CMK (cell line): ENCODE measurements at regions not wholly inside any gene's neighbourhood (a gene's known extent, or its start where the extent isn't known, plus 50 kb on each side); places are given as distances from the start of the nearest gene placed in this dataset.
"Not testable (repeated sequence)": the region's sequence is repeated elsewhere in the genome, so short reads cannot be mapped to it uniquely, and the experiment has no call there.

Source experiments
- DNase-seq: peaks from one replicate; pipeline ENCODE4 v3.0.0-alpha.2; 2010; ENCODE audit warnings: low read depth

DNA sequence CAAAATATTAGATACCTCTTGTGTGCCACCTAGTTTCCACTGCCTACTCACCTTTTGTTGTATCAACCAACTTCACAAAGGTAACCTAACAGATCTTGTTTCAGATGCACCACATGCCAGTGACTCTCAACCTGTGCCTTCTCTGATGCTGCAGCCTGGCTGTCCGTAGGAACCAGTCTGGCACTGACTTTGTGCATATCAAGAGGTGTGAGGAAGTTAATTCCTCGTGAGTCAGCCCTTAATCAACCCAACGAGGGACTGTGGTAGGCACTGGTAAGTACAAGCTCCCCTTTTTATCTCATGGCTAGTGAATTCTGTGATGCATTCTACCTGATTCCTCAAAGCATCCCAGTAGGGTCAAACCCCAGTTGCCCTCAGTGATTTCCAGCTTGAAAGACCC is 215.4 kb upstream of the CTNND2 start:
- DNase-seq, result no peak

DNA sequence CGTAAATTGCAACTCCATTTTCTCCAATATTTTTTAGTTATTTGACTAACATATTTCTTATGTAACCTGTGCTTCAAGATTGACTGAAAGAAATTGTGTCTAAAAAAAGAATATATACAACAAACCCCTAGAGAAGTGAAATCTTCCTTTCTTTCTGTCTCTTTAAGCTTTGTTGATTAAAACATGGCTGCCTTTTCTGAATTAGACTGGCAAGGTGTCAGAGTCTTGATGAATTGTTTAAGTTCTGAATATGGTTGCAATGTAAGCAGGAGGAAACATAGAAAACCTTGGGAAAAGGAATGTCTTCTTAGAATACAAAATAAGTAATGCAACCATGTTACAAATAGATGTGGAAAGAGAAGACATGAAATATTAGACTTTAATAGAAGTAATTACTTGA is 209.8 kb upstream of the CTNND2 start:
- DNase-seq, result no peak

DNA sequence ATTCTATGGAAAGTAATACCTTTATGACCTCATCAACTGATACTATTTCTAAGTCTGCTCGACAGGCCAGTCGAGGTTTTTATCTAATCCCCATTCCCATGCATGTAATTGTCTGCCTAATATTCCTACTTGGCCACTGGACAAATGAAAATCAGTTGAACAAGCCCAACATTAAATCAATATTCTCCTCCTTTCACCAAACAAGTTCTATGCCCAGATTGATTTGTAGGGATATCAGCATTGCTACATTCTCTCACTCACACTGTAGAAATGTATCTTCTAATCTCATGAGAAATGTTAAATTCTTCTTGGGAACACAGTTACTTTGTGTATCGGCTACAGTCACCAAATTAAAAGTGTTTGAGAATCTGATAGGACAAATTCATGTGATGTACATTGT is 208.8 kb upstream of the CTNND2 start:
- no peak for DNase-seq

DNA sequence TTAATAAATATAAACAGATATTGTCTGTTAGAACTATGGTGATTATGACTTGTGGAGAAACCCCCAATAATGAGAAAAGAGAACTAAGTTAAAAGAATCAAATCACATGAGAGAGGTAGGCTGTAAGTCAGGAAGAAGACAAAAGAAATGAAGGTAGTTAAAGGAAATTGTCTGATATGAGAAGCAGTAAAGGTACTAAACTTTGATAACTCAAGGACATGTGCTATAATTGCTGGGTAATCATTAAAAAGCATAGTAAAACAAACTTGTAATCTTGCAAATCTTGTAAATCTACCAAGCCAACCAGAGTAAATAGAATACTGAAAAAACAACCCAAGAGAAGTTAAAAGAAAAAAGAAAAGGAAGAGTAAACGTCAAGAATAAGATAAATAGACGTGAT is 207.0 kb upstream of the CTNND2 start:
- DNase-seq, result no peak

DNA sequence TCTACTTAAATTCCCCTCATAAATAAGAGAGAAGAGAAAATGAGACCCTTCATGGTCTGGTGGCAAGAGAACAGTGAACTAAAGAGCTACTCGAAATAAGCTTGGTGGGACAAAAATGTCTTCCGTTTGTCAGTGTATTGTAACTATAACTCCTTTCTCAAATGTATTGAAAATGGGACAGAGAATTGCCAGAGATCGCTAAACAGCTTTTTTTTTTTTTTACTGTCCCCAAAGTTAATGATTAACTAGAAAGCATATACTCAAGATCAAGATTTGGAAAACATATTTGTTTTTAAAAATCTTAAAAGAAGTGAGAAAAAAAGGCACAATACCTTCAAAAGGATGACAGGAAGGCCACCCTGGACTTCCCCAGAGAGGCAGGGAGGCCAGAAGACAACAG is 206.4 kb upstream of the CTNND2 start:
- DNase-seq, result no peak

DNA sequence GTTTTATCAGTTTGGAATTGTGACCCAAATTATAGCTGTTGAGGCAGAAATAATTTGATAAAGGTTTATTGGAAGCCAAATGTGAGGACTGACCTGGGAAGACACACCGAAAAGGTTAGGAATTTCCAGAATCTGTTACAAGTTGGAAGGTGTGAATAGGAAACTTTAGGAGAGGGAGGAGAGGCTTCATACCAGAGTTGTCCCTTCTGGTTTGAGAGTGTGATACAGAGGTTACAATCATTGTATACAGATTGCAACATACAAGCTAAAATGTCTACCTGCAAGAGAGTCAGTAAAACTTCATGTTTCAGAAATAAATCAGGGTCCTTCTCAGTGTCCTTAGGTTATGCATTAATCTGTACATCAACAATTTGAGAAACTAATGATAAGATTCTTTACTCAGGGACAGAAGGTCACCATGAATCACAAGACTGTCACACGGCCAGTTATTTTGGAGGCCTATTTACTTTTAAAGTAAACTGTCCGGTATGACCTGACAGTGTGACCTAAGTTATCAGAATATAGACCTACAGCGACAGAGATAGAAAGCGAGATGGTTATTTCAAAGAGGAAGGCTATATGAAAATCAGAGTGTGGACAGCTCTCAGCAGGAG is 204.9 kb upstream of the CTNND2 start:
- no peak for DNase-seq

DNA sequence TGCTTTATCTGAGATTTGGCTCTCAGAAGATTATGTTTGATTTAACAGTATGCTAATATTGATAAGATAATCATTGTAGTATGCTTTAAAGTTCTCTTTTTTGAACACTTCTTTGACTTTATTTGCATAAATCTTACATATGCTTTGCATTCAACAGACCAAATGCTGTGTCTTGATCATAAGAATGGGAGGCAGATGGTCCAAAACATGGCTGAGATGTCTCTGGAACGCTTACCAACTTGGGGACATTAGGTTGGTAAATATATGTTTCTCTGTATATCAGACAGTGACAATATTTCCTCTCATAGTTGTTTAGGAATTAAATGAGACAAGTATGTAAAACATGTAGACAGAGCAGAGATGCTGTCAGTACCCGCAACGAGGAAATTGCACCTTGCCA is 197.9 kb upstream of the CTNND2 start:
- no peak for DNase-seq

DNA sequence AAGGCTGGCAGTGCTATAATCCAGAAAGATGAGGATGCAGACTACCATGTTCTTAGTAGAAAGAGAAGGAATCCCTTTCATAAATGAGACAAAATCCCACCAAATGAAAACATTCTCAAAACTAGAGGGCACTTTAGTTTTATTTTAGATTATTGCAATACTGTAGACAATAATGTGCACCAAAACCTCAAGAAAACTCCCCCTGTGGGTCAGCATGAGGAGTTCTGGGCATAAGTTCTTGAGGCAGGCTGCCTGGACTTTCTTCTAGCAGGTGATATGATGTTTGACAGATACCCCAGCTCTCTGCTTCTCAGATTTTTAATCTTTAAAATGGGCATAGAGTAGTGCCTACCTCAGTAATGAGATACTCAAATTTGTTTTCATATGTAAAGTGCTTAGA is 196.3 kb upstream of the CTNND2 start:
- DNase-seq, result no peak

DNA sequence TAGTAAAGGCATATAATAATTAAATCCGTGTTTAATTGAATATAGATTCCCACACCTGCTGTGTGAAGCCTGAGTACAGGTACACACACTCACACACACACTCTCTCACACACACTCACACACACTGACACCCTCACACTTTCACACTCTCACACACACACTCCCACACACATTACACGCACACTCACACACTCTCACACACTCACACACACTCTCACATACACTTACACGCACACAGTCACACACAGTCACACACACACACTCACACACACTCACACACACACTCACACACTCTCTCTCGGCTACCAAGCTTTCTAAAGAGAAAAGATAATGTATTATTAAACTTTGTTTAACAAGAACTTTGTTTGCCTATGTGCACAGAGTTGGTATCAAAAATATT is 195.1 kb upstream of the CTNND2 start:
- no peak for DNase-seq

DNA sequence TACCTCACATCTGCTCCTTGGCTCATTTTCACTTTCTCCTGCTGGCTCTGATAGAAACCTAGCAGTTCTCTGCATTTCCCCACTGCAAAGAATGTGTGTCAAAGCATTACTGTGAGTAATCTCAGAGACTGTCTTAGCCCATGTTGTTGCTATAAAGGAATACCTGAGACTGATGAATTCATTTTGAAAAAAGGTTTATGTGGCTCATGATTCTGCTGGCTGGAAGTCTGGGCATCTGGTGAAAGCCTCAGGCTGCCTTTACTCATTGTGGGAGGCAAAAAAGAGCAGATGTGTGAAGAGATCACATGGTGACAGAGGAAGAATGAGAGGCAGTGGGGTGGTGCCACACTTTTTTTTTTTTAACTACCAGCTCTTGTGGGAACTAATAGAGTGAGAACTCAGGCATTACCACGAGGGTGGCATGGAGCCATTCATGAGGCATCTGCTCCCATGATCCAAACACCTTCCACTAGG is 191.6 kb upstream of the CTNND2 start:
- no peak for DNase-seq

DNA sequence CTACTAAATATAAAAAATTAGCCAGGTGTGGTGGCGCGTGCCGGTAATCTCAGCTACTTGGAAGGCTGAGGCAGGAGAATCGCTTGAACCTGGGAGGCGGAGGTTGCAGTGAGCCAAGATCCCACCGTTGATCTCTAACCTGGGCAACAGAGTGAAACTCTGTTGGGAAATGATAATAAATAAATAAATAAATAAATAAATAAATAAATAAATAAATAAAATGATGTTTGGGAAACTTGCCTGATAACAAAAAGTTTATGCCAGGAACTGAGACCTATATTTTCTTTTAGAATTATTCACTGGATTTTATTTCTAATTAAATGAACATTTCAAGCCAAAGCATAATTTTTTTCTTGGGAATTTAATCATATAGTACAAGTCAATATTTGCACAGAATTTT is 189.3 kb upstream of the CTNND2 start:
- no peak for DNase-seq

DNA sequence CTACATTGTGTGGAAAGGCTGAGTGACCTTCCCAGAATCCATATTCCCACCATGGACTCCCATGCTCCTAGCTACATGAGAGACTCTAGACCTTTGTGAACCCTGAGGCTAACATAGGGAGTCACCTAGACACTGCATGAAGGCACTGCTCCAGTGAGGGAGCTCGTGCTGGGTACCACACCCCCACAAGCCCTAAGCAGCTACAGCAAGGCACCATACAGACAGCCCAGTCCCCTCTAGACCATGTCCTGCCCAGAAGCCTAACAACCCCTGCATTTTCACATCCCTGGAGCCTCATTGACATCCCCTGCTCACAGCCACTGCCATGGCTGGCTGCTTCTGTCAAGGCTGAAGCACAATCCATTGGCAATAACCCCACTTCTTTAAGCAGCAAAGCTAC is 176.5 kb upstream of the CTNND2 start:
- no peak for DNase-seq

DNA sequence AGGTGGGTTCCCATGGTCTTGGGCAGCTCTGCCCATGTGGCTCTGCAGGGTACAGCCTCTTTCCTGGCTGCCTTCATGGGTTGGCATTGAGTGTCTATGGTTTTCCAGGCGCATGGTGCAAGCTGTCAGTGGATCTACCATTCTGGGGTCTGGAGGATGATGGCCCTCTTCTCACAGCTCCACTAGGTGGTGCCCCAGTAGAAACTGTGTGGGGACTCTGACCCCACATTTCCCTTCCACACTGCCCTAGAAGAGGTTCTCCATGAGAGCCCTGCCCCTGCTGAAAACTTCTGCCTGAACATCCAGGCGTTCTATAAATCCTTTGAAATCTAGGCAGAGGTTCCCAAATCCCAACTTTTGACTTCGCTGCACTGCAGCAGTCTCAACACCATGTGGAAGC is 174.0 kb upstream of the CTNND2 start:
- DNase-seq, result not testable (repeated sequence)

DNA sequence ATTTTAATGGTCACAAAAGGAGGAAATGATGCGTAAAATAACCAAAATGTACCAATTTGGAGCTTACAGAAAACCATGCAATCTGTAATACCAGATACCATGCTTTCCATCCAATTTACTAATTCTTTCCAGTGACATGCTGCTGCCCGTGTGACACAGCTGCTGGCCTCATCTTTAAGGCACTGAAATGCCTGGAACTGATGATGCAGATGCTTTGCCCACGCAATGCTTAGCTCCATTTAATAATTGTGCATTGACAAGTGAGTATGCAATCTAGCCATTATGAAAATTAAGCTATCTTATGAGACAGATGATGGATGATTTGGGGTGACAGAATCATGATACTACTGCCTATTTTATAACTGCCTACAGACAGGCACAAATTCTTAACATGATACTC is 169.2 kb upstream of the CTNND2 start:
- no peak for DNase-seq

DNA sequence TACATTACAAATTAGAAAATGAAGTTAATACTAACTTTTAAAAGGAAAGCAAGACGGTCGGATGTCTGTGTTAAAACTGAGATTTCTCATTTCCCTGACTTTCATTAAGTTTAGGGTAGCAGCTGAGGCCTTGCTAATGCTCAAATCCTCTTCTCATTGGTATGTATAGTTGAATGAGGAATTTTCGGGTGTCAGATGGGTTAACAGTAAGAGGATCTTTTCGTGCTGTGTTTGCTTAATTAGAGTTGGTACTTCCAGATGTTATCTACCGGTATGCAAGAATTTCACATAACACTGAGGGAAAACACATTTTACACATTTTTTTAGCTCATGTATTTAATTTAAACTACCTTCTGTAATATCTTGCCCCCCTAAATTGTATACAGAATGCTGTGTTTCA is 168.2 kb upstream of the CTNND2 start:
- no peak for DNase-seq

DNA sequence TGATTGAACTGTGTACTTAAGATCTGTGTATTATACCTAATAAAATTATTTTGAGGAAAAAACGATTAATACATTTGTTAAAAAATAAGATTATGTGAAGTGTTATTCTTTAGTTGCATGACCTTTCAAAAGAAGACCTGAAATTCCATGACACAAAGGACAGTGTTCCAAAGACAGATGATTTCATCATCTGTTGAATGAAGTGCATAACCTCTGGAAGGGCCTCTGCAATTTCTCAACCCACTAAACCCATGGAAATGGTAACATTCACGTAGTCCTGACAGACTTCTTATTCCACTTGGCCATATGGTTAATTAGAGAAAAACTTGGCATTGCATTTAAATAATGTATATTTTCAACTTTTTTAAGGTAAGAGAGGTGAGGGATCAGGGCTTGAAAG is 167.2 kb upstream of the CTNND2 start:
- DNase-seq, result no peak

DNA sequence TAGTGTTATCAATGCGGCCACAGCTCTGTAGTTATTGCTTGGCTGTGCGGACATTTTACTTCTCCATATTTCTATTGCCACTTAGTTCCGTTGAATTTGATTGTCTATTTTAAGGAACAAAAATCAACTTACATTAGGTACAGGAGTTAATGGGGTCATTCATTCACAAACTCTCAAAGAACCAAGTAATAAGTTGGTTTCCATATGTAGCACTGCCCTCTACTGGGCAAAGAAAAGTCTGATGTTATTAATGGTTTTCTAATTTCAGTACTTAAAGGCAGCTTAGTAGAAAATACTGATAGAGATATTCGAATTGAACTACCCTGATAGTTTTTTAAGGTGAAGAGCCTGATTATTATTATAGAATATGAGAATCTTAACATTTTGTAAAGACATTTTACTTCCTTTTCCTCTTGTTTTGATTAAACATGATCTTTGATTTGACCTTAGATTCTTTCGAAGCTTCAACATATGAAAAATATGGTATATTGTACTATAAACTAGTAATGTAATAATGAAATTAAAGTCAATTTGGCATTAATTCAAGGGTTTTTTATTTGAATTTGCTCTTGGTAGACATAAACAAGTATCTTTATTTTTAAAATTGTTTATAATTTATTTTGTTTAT is 119.5 kb upstream of the CTNND2 start:
- DNase-seq, result no peak

DNA sequence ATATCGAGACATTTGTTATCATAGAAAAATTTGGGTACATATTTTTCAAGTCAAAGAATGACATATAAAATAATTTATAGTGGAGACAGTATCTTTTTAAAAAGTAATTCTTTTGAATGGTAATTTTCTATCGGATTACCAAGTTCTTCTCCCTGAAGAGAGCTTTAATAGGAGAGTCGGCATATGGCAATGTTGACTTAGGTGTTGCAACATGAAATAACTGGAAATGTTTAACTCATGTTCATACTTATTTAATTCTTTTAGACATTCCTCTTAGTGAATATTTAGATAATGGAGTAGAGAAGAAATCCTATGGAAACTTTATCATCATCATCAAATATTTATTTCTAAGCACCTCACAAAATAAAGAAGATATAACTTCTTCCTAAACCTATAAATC is 118.2 kb upstream of the CTNND2 start:
- no peak for DNase-seq

DNA sequence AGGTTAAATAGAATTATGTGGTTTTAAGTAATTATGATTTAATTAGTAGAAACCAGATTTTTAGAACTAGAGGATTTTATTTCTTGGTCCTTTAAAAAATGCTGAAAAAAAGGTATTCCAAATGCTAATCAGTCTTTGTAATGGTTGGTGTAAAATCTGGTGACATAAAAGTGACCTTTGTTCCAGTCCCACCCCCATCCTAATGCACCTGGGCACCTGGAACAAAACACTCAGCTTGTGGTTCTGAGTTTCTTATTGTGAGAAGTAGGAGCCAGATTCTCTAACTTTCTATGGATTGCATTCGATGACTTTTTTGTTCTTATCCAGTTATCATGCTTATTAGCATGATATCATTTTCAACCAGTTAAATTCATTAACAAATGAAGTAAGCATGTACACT is 115.1 kb upstream of the CTNND2 start:
- DNase-seq, result no peak

DNA sequence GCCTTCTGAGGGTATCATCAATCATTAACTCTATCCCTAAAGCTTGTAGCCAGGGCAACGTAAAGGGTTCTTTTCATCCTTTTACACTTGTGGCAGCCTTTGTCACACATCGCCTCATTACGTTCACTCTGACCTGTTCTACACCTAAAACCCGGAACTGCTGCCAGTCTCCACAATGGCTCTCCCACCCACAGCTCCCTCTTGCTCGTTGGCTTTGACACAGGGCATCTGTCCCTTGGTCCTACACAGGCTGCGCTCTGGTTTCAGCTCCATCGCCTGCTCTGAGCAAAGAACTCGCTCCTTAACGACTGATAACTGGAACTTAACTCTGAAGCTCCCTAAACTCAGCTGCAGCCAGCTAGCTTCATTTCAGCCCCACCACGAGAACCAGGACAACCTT is 112.8 kb upstream of the CTNND2 start:
- DNase-seq, result no peak

DNA sequence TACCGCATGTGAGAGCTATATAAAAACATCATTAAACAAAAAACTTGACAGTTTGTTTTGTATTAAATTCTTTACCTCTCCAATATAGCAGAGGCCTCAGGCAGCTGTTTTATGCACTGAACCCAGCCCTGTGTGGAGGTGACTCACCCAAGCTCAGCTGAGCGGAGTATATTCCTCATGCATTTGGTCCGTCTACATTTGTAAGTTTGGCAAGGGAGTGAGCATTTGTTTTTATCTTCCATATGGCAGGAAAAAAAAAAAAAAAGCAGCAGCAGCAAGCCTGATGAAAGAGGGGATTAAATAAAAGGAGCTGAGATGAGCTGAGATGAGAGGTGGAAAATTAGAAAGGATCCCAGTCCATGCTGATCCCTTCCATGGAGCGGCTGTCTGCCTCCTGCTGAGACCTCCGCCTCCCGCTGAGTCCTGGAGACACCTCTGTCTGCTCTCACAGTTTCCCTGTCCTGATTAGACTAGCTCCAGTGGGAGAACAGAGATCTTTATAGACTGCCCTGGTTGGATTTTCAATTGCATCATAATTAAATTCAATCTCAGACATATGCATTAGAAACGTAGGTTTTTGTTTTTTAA is 112.0 kb upstream of the CTNND2 start:
- no peak for DNase-seq

DNA sequence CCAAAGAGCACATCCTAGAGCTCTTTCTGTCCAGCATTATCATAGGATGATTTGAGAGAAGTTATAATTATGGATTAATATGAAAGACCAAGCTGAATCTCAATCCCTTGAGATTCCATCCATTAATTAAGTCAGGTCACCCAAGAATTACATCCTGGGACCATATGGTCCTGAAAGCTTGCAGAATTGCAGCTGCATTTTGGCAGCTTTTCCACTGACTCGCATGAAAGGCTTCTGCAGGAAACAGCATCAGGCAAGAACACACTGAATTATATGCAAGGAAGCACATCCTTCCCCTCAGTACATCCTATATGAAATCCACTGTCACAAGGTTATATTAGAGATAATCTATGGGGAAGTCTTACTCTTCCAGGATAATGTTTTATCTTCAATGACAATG is 109.1 kb upstream of the CTNND2 start:
- no peak for DNase-seq

DNA sequence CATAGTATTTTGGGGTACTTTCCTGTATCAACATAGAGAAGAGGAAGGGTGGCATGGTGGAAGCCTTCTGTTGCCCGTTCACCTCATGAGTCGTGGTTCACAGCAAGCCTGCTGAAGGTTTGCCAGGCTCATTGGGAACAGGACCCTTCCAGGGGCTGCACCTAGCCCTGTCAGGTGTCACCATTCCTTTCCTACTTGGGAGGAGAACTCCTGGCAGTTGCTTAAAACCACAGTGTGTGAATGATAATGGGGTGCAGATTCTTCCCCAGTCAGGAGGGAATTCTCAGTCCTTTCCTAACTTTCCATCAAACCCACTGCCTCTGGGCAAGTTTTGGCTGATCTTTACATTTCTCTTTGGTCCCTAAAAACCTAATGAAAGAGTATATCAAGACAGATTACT is 99.4 kb upstream of the CTNND2 start:
- no peak for DNase-seq

DNA sequence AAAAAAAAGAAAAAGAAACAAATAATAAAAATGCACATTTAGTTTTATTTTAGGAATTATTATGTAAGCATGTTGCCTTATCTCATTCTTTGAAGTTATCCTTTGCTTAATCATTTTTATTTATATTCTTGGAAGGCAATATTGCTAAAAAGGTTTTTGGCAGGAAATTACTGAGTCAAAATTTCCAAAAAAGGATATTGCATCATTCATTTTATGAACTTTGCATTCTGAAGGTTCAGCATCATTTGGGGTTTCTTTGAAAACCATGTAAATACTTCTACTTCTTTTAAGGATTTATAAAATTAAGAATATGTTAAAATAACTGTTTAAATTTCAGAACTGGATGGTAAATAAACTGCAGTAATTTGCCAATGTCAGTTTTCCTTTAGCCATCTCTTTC is 94.2 kb upstream of the CTNND2 start:
- no peak for DNase-seq
